ENCODE measurements at regions not wholly inside any gene's neighbourhood (a gene's known extent, or its start where the extent isn't known, plus 50 kb on each side); places are given as distances from the start of the nearest gene placed in this dataset.
"Not testable (repeated sequence)": the region's sequence is repeated elsewhere in the genome, so short reads cannot be mapped to it uniquely, and the experiment has no call there.

DNA sequence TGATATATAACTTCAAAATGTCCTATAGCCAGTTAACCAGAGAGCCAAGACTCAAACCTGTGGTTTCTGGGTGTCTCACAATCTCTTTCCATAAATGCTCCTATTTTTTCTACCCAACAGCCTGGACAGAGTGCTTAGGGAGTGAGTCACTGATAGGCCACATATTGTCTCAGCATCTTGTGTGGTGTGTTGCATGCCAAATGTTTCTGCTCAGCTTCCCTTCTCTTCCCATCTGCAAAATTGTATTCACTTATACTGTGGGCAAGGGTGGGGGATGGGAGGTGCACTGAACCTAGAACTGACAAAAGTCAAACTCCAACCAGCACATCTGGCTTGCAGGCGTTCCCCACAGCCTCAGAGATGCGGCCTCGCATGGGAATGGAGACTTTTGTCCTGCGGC is 123.3 kb downstream of the KCNA5 start:
- FAIRE-seq: no peak

DNA sequence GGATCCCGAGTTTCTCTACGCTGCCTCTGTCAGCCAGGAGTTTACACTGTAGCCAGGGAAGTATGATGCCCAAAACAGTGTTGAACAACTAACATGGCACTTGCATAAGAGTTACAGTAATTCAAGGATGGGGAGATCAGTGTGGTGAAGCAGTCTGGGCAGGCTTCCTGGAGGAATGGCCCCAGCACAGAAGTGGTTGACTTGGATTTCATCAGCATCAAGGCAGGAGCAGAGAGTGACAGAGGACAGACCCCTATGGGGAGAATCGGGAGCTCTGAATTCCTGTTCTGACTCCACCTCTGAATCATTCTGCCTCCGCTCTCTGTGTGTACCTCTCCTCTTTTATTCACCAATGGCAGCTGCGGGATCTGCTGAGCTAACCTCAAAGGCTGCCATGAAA is 124.5 kb downstream of the KCNA5 start:
- no peak for FAIRE-seq

DNA sequence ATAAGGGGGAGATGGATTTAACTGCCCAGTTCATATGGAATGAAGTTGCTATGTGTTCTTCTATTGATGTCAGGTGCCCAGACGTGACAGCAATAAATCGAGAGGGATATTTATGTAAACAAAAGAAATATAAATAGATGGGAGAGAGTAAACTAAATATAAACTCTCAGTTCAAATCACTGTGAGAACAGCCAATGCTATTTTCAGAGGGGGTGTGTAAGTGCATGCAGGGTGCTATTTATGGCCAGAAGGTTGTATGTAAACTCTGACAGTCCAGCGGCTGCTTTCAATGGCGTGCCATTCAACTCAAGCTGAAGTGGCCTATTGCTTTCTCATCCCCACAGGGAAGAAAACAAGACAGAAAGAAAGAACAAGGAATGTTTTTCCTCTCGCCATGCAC is 127.2 kb downstream of the KCNA5 start:
- no peak for FAIRE-seq

DNA sequence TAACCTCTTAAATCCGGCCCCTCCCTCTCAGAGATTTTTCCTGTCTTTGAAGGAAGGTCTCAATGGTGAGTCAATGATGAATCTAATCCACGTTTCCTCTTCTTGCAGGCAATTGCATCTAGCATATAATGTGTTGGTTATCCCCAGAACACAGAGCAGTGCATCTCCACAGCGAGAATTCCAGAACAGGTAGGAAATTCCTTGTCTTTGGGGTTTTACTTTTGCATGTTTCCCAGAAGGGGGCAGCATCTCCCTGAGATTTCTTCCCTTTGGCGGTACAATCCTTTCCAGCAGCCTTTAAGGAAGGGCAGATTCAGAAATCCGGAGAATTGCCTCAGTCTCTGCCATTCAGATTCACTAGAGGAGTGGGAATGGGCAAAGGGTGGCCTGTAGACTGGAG is 128.0 kb downstream of the KCNA5 start:
- no peak for FAIRE-seq

DNA sequence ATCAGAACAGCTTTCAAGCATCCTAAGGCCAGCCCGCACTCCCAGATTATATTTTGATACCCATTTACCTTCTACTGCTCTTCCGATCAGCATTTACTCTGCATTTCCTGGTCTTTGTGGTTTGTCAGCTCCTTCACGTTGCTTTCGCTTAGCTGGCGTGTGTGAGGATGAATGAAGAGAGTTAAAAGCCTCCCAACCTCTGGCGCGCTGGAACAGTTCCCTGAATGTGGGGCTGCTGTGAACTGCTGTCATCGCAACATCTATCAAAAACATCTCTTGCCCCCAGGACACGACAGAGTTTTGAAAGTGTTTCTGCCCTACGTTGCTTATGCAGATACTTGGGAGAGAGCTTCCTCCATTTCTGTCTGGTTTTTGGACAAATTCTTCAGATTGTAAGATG is 129.2 kb downstream of the KCNA5 start:
- no peak for FAIRE-seq

DNA sequence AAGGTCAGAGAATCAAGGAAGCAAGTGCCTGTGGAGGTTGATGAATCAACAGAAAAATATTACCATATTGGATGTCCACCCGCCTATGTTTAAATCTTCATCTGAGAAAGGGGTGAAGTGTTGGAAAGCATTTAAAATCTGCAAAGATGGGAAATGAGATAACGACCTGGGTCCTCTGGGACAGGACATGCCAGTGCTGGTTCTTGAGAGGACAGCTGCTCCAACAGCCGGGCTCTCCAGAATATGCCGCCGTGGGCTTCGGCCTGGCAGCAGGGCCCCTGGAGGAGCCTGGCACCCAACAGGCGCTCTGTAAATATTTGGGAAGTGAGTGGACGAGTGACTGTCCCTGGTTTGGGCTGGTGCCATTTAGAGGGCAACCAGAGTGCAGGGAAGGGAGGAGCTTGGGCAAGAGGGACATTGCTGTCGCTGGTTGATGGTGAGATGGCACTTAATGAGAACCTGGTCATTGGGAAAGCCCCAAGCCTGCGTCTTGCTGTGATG is 129.9 kb downstream of the KCNA5 start:
- no peak for FAIRE-seq

DNA sequence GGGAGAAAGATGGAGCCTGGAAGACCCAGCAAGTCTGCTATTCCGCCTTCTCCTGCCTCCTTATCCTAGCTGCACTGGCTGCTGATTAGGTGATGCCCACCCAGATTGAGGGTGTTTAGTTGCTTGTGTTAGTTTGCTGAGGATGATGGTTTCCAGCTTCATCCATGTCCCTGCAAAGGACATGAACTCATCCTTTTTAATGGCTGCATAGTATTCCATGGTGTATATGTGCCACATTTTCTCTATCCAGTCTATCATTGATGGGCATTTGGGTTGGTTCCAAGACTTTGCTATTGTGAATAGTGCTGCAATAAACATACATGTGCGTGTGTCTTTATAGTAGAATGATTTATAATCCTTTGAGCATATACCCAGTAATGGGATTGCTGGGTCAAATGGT is 131.7 kb downstream of the KCNA5 start:
- not testable (repeated sequence) for FAIRE-seq

DNA sequence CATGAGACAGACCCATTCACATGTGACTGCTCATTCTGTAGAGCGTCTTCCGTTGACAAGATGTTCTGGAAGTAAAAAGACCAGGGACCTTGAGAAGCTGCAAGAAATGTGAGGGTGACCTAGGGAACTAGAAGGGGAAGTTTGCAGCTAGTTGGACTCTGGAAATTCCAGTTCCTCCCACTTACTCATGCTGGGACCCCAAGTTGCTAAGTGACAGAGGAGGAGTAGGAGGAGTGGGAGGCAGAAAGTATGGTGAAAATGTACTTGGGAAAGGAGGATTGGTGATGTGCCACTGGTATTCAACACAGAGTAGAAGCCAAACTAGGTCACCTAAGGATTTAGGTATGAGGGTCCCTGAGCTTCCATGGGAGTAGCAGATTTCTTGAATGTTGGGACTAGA is 132.4 kb downstream of the KCNA5 start:
- no peak for FAIRE-seq

DNA sequence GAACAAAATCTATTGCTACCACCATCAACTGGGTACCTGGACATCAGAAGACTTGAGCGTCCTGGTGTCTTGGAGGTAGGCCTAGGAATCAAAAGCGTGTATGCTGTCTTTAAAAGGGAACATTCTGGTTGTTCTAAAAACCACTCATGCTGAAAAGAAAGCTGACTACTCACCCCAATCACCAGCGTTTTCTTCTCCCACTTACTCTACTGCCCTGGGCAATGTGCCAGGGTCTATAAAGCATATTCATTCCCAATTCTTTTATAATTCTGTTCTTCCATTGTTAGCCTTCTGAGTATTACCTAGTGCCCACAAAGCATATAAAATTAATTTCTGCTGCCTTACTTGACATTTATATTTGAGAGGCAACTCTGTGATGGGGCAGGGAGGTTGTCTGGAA is 133.4 kb downstream of the KCNA5 start:
- FAIRE-seq: no peak

DNA sequence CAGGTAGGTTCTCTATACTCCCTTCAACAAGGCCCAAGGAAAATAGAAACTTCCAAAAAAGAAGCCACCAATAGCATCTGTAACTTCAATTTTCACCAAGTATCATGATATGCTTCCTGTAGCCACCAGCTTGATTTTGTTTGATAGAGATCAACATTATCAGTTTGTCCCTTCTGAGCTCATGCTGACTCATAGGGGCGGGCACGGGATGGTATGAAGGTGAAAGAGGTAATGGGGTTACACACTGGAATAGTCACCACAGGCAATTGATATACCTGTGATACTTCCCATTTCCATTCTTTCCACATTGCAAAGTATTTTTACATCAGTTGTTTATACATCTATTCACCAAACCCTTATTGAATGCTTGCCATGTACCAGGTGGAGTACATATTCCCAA is 134.1 kb downstream of the KCNA5 start:
- FAIRE-seq: no peak

DNA sequence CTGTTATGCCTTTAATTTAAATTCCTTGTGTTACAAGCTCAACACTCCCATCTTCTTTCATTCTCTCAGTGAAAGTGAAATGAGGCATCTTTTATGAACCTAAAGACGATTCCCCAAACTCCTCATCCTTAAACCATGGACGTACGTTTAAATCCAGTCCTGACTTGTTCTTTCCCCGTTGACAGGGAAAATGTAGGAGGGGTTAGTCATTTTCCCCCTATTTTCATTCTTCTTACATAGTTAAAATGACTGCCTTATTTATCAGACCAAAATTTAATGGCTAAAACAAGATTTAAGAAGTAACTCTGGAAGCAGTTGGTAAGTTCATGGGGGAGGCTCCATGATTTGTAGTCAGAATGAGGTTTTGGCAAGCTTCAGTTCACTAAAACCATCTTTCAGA is 134.9 kb downstream of the KCNA5 start:
- no peak for FAIRE-seq

DNA sequence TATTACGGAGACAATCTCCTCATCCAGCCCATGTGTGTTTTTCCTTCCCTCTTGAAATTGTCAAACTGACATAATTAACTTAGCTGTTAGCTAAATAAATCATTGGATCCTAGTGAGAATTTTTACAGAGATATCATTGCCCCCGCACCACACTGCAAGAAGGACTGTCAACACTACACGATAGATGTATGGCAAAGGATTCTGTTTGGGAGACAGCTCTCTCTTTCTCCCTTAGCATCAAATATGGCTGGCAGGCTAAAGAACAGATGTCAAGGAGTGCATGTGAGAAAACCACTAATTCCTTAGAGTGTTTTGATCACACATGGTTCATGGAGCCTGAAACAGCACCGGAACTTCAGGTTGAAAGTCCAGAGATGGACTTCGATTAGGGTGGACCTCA is 136.8 kb downstream of the KCNA5 start:
- FAIRE-seq: no peak

DNA sequence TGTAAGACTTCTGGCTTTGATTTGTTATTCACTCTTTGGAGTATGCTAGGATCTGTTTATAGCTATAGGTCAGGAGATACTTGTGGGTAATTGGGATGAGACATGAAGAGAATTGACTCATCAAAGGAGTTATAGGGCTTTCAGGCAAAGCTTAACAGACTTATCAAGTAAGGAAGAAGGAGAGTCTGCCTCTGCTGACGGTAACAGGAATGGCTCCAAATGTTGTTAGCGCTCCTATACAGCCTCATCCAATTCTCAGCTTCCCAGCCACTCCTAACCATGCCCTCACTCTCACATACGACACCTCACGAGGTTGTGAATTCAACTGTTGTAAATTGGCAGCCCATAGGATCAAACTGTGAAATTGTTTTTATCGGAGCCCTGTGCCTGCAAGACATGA is 140.5 kb downstream of the KCNA5 start:
- no peak for FAIRE-seq

DNA sequence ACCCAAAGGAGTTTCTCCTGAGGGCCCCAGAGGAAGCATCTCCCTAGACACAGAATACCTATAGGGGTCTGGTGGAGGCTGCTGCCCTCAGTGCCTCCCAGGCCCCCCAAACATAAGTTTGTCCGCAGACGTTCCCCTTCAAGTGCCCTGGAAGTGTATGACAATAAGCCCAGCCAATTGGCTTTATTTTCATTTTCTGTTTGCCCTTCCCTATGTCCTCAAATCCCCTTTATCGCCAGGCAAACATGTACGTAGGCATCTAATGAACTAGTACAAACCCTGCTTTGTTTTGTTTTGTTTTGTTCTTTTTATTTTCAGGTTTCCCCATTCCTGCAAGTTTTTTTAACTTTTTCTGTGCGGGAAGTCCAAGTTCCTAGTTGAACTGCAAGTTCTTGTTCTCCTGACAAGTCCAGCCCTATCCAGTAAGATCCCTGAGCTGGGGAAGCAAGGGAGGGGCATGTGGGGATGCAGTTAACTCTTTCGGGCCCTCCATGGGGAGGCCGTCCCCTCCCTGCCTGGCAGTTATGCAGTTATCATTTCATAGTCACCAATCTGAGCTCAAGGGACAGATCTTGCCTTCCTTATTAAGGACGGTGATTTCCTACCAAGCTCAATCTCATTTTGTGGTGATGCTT is 141.9 kb downstream of the KCNA5 start:
- FAIRE-seq: no peak

DNA sequence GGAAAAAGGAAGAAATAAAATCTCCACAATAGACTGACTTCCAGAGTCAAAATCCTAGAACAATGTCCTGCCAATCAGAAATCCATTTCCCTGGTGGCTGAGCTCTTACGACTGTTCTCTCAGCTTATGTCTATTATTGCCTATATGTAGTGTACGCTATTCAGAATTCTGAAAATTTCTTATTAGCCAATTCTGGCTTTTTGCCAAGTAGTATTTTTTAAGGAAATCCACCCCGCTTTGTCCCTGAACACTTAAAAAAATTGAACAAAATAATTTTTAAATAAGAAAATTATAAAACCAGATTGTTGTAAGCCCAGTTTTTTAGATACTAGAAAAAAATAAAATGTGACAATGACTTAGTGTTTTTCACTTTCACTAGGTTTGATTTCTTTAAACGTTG is 143.0 kb downstream of the KCNA5 start:
- no peak for FAIRE-seq

DNA sequence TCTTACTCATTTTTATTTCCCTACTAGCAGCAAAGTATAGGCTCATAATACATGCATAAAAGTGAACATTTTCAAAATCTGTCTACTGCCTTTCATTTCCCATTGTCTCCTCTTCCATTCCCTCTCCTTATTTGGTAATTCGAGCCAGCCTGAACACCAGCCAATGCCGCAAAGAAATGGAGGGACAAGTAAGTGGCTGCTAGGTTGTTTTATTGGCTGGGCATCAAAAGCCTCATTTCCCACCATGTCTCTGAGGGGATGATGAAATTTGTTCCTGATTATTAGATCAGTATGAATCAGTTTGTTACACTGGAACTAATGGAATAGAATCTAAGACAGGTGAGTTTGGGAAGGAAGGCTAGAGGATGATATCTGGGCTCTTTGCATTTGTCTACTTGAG is 143.5 kb downstream of the KCNA5 start:
- FAIRE-seq: no peak

DNA sequence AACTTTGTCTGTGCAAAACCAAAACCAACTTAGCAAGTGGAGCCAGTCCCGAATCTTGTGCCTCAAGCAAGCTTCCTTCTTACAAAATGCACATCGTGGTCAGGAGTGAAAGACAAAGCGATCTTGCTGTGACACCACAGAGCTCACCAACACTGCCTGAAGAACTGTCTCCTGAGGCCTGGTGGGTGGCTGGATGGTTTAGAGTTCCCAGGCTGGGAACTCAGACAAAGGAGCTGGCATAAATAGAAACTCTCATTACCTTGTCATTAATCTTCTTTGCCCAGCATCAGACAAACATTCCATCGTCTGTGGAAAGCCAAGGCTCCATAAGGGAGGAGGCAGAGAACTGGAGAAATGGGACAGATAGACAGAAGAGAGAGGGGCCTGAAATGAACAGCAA is 144.8 kb downstream of the KCNA5 start:
- no peak for FAIRE-seq

DNA sequence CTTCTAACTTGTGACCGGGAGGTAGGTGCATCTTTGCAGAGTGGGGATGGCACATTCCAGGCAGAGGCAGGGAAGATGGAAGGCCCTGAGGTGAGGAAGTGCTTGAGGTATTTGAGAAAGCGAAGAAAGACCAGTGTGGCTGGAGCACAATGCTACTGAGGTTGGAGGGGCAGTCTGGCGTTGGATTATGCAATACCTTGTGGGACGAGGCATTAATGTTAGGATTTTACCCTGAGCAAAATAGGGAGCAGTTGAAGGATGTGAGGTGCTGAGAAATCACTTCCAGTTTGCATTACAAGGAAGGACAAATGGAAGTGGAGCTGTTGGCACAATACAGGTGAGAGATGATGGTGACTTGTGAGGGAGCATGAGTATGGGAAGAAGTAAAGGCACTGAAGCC is 145.5 kb downstream of the KCNA5 start:
- FAIRE-seq: no peak

DNA sequence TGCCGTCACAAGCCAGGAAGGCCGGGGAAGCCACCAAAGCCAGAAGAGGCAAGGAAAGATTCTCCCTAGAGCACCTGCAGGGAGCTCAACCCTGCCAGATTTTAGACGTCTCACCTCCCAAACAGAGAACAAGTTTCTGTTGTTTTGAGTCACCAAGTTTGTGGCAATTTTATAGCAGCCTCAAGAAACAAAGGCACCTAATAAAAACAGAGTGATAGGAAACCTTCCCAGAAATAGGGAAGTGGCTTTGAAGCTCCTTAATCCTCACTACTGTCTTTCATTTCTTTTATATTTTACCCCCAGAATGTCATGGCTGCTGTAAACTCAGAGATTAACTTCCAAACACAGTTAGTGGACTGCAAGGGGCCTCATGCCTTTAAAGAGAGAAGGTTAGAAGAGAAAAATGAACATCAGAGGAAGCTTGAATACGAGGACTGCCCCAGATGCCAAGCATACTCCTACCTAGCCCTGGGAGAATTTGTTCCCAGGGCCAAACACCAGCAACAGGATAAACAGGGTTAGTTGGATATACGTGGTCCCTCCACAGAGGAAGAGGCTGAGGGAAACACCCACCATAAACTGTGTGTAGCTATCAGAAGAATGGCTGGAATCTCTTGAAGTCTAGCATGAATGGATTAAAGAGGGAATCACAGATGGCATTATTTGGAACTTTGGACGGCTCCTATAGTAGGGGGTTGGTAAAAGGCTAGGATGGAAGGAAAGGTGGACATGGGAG is 148.3 kb downstream of the KCNA5 start:
- no peak for FAIRE-seq

DNA sequence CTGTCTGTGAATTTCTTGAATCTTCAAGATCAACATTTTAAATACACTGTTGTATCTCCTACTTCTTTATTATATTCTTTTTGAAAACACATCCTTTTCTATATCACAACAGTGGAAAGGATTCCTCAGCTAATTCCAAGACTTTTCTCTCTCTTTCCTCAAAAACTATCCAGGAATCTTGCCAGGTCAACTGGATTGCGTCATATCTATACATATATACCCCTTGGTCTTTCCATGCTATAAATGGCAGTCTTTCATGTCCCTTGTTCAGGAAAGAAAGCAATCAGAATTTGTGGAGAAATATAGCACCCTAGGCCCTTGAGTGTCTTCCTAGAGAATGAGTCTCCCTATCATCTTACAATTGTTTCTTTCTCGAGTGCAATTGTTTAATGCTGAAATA is 149.0 kb downstream of the KCNA5 start:
- no peak for FAIRE-seq

DNA sequence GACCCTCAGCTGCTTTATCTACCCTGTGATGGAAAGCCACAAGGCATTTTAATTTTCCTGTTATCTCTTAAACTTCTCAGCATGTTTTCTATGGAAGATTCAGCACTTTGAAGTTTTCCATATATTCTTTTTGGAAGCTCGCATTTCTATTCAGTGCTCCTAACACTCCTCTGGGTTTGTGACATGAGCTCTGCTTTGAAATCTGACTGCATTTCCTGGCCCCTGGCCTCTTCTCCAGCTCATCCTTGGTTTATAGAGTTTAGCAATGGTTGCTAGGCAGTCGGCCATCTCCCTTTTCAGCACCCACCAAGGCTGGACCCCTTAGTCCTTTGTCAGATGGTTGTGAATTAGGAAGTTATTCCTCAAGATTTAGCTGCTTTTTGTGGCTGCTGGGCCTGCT is 150.6 kb downstream of the KCNA5 start:
- FAIRE-seq: no peak

DNA sequence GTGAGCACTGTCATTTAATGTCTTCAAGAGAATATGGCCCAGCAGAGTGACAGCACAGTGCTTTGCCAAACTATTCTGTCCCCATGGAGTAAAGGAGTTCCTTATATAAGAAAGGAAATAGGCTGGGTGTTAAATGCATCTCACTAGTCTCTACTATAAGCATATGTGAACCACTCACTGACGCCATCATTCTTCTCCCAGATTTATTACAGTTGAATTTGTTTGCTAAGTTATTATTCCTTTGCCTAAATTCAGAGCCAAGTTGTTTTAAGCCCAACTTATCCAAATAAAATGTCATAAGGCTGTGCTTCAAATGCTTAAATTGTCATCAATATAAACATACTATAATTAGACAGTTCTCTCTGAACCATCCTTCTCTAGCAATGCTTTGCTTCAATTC is 151.6 kb downstream of the KCNA5 start:
- FAIRE-seq: no peak

DNA sequence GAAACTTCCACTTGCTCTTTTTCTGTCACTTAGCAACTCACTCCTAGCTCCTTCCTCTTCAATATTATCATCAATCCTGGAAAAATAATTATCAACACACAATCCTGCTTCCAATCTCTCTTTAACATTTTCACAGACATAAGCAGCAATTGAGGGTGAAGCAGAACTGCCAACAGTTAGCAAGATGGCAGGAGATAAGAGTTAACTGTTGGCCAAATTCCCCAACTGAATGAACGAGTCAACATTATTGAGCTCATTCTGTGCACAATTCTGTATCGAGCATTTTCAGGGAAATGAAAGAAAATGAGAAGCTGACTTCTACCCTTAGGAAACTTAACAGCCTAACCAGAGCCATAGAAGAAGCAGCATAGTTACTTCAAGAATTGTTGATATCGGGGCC is 152.0 kb downstream of the KCNA5 start:
- FAIRE-seq: no peak

DNA sequence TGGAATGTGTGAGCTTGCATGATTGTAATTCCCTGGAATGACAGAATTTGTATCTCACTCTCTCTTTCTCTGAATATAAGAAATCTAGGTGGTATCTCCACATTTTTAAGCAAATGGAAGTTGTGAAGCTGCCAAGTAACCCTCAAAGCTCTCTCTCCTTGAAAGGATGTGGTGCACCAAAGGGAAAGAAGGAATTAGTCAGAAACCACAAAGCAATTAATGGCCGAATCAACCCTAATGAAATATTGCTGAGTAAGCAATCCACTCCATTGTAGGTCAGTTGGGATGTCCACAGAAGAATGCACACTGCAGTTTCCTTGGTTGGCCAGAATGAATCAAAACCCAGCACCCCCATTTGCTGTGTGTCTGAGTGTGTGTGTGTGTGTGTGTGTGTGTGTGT is 153.5 kb downstream of the KCNA5 start:
- FAIRE-seq: no peak

DNA sequence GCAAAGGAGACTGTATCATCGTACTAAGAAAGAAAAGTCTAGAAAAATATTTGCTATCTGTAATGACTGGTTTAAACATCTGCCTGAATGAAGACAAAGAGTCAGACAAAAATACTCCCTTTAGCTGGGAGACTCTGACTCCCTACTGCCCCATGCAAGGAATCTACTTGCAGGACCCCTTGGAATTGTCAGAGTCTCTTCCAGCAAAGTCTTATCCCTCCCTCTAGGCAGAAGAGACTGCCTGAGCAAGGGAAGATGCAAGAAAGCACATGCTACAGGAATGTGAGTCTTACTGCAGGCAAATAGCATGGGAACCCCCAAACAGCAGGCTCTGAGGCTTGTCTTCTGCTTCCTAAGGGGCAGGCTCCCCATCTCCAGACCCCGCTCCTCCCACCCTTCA is 154.0 kb downstream of the KCNA5 start:
- FAIRE-seq: no peak
